ENCODE measurements at regions not wholly inside any gene's neighbourhood (a gene's known extent, or its start where the extent isn't known, plus 50 kb on each side); places are given as distances from the start of the nearest gene placed in this dataset.

GRCh38 chrX:39481621-39482020, 616.1 kb downstream of the BCOR start:
- Histone ChIP-seq H2AK5ac (ENCODE audit: low read length) (no peak overlapping the region), H3K27me3 (ENCODE audit: insufficient read depth, low read length, poor library complexity) (no peaks in the 10 kb centered on the region), H3K36me3 (ENCODE audit: control insufficient read depth, insufficient read depth, low read length) (no peaks in the 10 kb centered on the region), H4K8ac (ENCODE audit: low read depth, low read length) (no peak overlapping the region), H3K9ac (ENCODE audit: low read length) (no peak overlapping the region), H3K79me1 (ENCODE audit: low read length) (no peaks in the 10 kb centered on the region), H3K56ac (ENCODE audit: low read length) (no peak overlapping the region), H3K18ac (ENCODE audit: low read length) (no peak overlapping the region), H3K4me3 (ENCODE audit: low read length) (no peak overlapping the region), H2BK5ac (ENCODE audit: low read length) (no peak overlapping the region), H3K4ac (ENCODE audit: low read depth, low read length) (no peak overlapping the region), H3K27ac (ENCODE audit: low read depth, low read length) (no peak overlapping the region), H3K4me2 (ENCODE audit: low read length) (no peak overlapping the region), H3K4me1 (ENCODE audit: control insufficient read depth, low read depth, low read length) (no peaks in the 10 kb centered on the region), H3K23ac (ENCODE audit: low read length) (no peak overlapping the region), H2BK120ac (ENCODE audit: low read depth, low read length) (no peak overlapping the region), H3K79me2 (ENCODE audit: control insufficient read depth, insufficient read depth, low read length) (no peaks in the 10 kb centered on the region), H2BK15ac (replicated peaks; ENCODE audit: low read depth) (no peak overlapping the region), H4K5ac (ENCODE audit: low read length) (no peak overlapping the region)
- no peak for DNase-seq
- no CpG with 5 or more reads among the region's 4 CpGs for WGBS (ENCODE audit: extremely low coverage, insufficient coverage, low lambda C conversion rate)

- H3K18ac ChIP-seq (ENCODE audit: low read length): no peak overlapping the region
- H3K4me1 ChIP-seq (ENCODE audit: control insufficient read depth, low read depth, low read length): no peaks in the 10 kb centered on the region
- H2BK5ac ChIP-seq (ENCODE audit: low read length): no peak overlapping the region
- H3K79me1 ChIP-seq (ENCODE audit: low read length): no peaks in the 10 kb centered on the region
- H3K9ac ChIP-seq (ENCODE audit: low read length): no peak overlapping the region
- H3K23ac ChIP-seq (ENCODE audit: low read length): no peak overlapping the region
- no peaks in the 10 kb centered on the region for H3K36me3 ChIP-seq (ENCODE audit: control insufficient read depth, insufficient read depth, low read length)
- no peak overlapping the region for H3K4me2 ChIP-seq (ENCODE audit: low read length)
- no peak for DNase-seq
- H3K56ac ChIP-seq (ENCODE audit: low read length): no peak overlapping the region
- H3K4me3 ChIP-seq (ENCODE audit: low read length): no peak overlapping the region
- no peak overlapping the region for H2AK5ac ChIP-seq (ENCODE audit: low read length)
- H4K5ac ChIP-seq (ENCODE audit: low read length): no peak overlapping the region
- no peaks in the 10 kb centered on the region for H3K79me2 ChIP-seq (ENCODE audit: control insufficient read depth, insufficient read depth, low read length)
- H3K27ac ChIP-seq (ENCODE audit: low read depth, low read length): no peak overlapping the region
- H2BK15ac ChIP-seq (replicated peaks; ENCODE audit: low read depth): no peak overlapping the region
- no peak overlapping the region for H2BK120ac ChIP-seq (ENCODE audit: low read depth, low read length)
- no peaks in the 10 kb centered on the region for H3K27me3 ChIP-seq (ENCODE audit: insufficient read depth, low read length, poor library complexity)
- peak overlapping the region; percentile 76 for H4K8ac ChIP-seq (ENCODE audit: low read depth, low read length)
- H3K4ac ChIP-seq (ENCODE audit: low read depth, low read length): no peak overlapping the region
- no CpG with 5 or more reads among the region's 12 CpGs for WGBS (ENCODE audit: extremely low coverage, insufficient coverage, low lambda C conversion rate)
Measured at GRCh38 chrX:39484159-39485068, 613.3 kb downstream of the BCOR start.

GRCh38 chrX:39487166-39487968, 610.4 kb downstream of the BCOR start:
- Histone ChIP-seq H3K4ac (ENCODE audit: low read depth, low read length) (no peak overlapping the region), H3K27ac (ENCODE audit: low read depth, low read length) (no peak overlapping the region), H3K79me2 (ENCODE audit: control insufficient read depth, insufficient read depth, low read length) (no peaks in the 10 kb centered on the region), H3K4me1 (ENCODE audit: control insufficient read depth, low read depth, low read length) (no peaks in the 10 kb centered on the region), H3K18ac (ENCODE audit: low read length) (no peak overlapping the region), H3K4me3 (ENCODE audit: low read length) (no peak overlapping the region), H3K36me3 (ENCODE audit: control insufficient read depth, insufficient read depth, low read length) (no peaks in the 10 kb centered on the region), H3K27me3 (ENCODE audit: insufficient read depth, low read length, poor library complexity) (no peaks in the 10 kb centered on the region), H2AK5ac (ENCODE audit: low read length) (no peak overlapping the region), H2BK15ac (replicated peaks; ENCODE audit: low read depth) (no peak overlapping the region), H4K8ac (ENCODE audit: low read depth, low read length) (no peak overlapping the region), H2BK120ac (ENCODE audit: low read depth, low read length) (no peak overlapping the region), H3K9ac (ENCODE audit: low read length) (no peak overlapping the region), H2BK5ac (ENCODE audit: low read length) (no peak overlapping the region), H3K23ac (ENCODE audit: low read length) (no peak overlapping the region), H3K56ac (ENCODE audit: low read length) (no peak overlapping the region), H3K79me1 (ENCODE audit: low read length) (no peaks in the 10 kb centered on the region), H3K4me2 (ENCODE audit: low read length) (no peak overlapping the region), H4K5ac (ENCODE audit: low read length) (no peak overlapping the region)
- DNase-seq: no peak
- WGBS (ENCODE audit: extremely low coverage, insufficient coverage, low lambda C conversion rate): no CpG with 5 or more reads among the region's 8 CpGs

GRCh38 chrX:39487969-39488330, 609.8 kb downstream of the BCOR start:
- no peak overlapping the region for H3K23ac ChIP-seq (ENCODE audit: low read length)
- no peak overlapping the region for H2AK5ac ChIP-seq (ENCODE audit: low read length)
- H3K27me3 ChIP-seq (ENCODE audit: insufficient read depth, low read length, poor library complexity): no peaks in the 10 kb centered on the region

GRCh38 chrX:39491548-39492297, 606.0 kb downstream of the BCOR start:
- Histone ChIP-seq H4K5ac (ENCODE audit: low read length) (no peak overlapping the region), H2BK120ac (ENCODE audit: low read depth, low read length) (no peak overlapping the region), H4K8ac (ENCODE audit: low read depth, low read length) (no peak overlapping the region), H3K23ac (ENCODE audit: low read length) (no peak overlapping the region), H3K4me2 (ENCODE audit: low read length) (no peak overlapping the region), H3K56ac (ENCODE audit: low read length) (no peak overlapping the region), H2AK5ac (ENCODE audit: low read length) (no peak overlapping the region), H3K27ac (ENCODE audit: low read depth, low read length) (no peak overlapping the region), H3K4me1 (ENCODE audit: control insufficient read depth, low read depth, low read length) (no peaks in the 10 kb centered on the region), H3K4me3 (ENCODE audit: low read length) (no peak overlapping the region), H3K4ac (ENCODE audit: low read depth, low read length) (no peak overlapping the region), H3K36me3 (ENCODE audit: control insufficient read depth, insufficient read depth, low read length) (no peaks in the 10 kb centered on the region), H3K79me2 (ENCODE audit: control insufficient read depth, insufficient read depth, low read length) (no peaks in the 10 kb centered on the region), H3K27me3 (ENCODE audit: insufficient read depth, low read length, poor library complexity) (no peaks in the 10 kb centered on the region), H3K79me1 (ENCODE audit: low read length) (no peaks in the 10 kb centered on the region), H2BK5ac (ENCODE audit: low read length) (no peak overlapping the region), H3K18ac (ENCODE audit: low read length) (no peak overlapping the region), H2BK15ac (replicated peaks; ENCODE audit: low read depth) (no peak overlapping the region), H3K9ac (ENCODE audit: low read length) (no peak overlapping the region)
- no CpG with 5 or more reads among the region's 10 CpGs for WGBS (ENCODE audit: extremely low coverage, insufficient coverage, low lambda C conversion rate)
- DNase-seq: no peak

More at GRCh38 chrX:39487969-39488330, 609.8 kb downstream of the BCOR start:
- H3K4ac ChIP-seq (ENCODE audit: low read depth, low read length): no peak overlapping the region
- H3K18ac ChIP-seq (ENCODE audit: low read length): no peak overlapping the region
- no peak overlapping the region for H3K27ac ChIP-seq (ENCODE audit: low read depth, low read length)
- no peak overlapping the region for H3K4me2 ChIP-seq (ENCODE audit: low read length)
- DNase-seq: no peak
- H3K79me2 ChIP-seq (ENCODE audit: control insufficient read depth, insufficient read depth, low read length): no peaks in the 10 kb centered on the region
- H4K5ac ChIP-seq (ENCODE audit: low read length): no peak overlapping the region
- no peak overlapping the region for H2BK15ac ChIP-seq (replicated peaks; ENCODE audit: low read depth)
- H3K36me3 ChIP-seq (ENCODE audit: control insufficient read depth, insufficient read depth, low read length): no peaks in the 10 kb centered on the region
- no peaks in the 10 kb centered on the region for H3K79me1 ChIP-seq (ENCODE audit: low read length)
- H4K8ac ChIP-seq (ENCODE audit: low read depth, low read length): no peak overlapping the region
- no CpG with 5 or more reads among the region's 4 CpGs for WGBS (ENCODE audit: extremely low coverage, insufficient coverage, low lambda C conversion rate)
- no peaks in the 10 kb centered on the region for H3K4me1 ChIP-seq (ENCODE audit: control insufficient read depth, low read depth, low read length)
- no peak overlapping the region for H2BK120ac ChIP-seq (ENCODE audit: low read depth, low read length)
- no peak overlapping the region for H3K4me3 ChIP-seq (ENCODE audit: low read length)
- no peak overlapping the region for H2BK5ac ChIP-seq (ENCODE audit: low read length)
- no peak overlapping the region for H3K56ac ChIP-seq (ENCODE audit: low read length)
- H3K9ac ChIP-seq (ENCODE audit: low read length): no peak overlapping the region
